Neural cell (in vitro differentiated cells): ENCODE measurements at regions not wholly inside any gene's neighbourhood (a gene's known extent, or its start where the extent isn't known, plus 50 kb on each side); places are given as distances from the start of the nearest gene placed in this dataset.

Experiments
- H2AFZ ChIP-seq: fragments of 200-600, 300-800 bp; sonication (generic), shearing (Covaris generic); 2 replicates; pipeline ENCODE4 v1.6.0; 2014; ENCODE audit warnings: low read depth, mild to moderate bottlenecking, antibody characterized with exemption, low read length, moderate library complexity
- H3F3A ChIP-seq: fragments of 200-600 bp; shearing (Covaris generic); 2 replicates; pipeline ENCODE4 v1.6.1; 2016; ENCODE audit warnings: mild to moderate bottlenecking, moderate library complexity, mixed read lengths, antibody characterized with exemption, low read length; ENCODE audit not compliant: insufficient read depth, poor library complexity, severe bottlenecking
- H3K27ac ChIP-seq: fragments of 200-600, 300-800 bp; sonication (generic), shearing (Covaris generic); 2 replicates; pipeline ENCODE4 v1.5.1; 2014; ENCODE audit warnings: mild to moderate bottlenecking, low read length, moderate library complexity
- H3K27me3 ChIP-seq: fragments of 300-800, 200-600 bp; sonication (generic), shearing (Covaris generic); 2 replicates; pipeline ENCODE4 v1.6.0; 2014; ENCODE audit warnings: mild to moderate bottlenecking, low read depth, low read length, moderate library complexity; ENCODE audit not compliant: insufficient read depth
- H3K36me3 ChIP-seq: fragments of 300-800, 200-600 bp; sonication (generic), shearing (Covaris generic); 2 replicates; pipeline ENCODE4 v1.5.1; 2014; ENCODE audit warnings: mild to moderate bottlenecking, antibody characterized with exemption, low read length, moderate library complexity; ENCODE audit not compliant: insufficient read depth
- H3K4me2 ChIP-seq: fragments of 300-800, 200-600 bp; sonication (generic), shearing (Covaris generic); 2 replicates; pipeline ENCODE4 v1.6.0; 2014; ENCODE audit warnings: mild to moderate bottlenecking, low read length
- H3K4me3 ChIP-seq: fragments of 300-800, 200-600 bp; sonication (generic), shearing (Covaris generic); 2 replicates; pipeline ENCODE4 v1.5.1; 2014; ENCODE audit warnings: mild to moderate bottlenecking, low read length, moderate library complexity
- H3K79me2 ChIP-seq: fragments of 200-600 bp; shearing (Covaris generic); replicated peaks from 2 replicates; pipeline ENCODE4 v1.6.0; 2014; ENCODE audit warnings: mild to moderate bottlenecking, low read length, moderate library complexity; ENCODE audit not compliant: insufficient read depth
- H3K9ac ChIP-seq: fragments of 300-800, 200-600 bp; sonication (generic), shearing (Covaris generic); 2 replicates; pipeline ENCODE4 v1.6.1; 2016; ENCODE audit warnings: mild to moderate bottlenecking, low read length, mixed read lengths
- H3K9me2 ChIP-seq: fragments of 200-600 bp; shearing (Covaris generic); 2 replicates; pipeline ENCODE4 v1.6.1; 2016; ENCODE audit warnings: mild to moderate bottlenecking, low read length, mixed read lengths; ENCODE audit not compliant: insufficient read depth
- H3K9me3 ChIP-seq: fragments of 200-600, 300-800 bp; sonication (generic), shearing (Covaris generic); 2 replicates; pipeline ENCODE4 v1.6.1; 2016; ENCODE audit warnings: mild to moderate bottlenecking, mixed run types, low read length, moderate library complexity, mixed read lengths
- H4K20me1 ChIP-seq: fragments of 200-600 bp; shearing (Covaris generic); 2 replicates; pipeline ENCODE4 v1.6.1; 2016; ENCODE audit warnings: mild to moderate bottlenecking, mixed run types; ENCODE audit not compliant: insufficient read depth
- CTCF ChIP-seq: fragments of 450-650 bp; IDR thresholded peaks from 2 replicates; pipeline ENCODE4 v1.5.1; 2014; ENCODE audit warnings: antibody characterized with exemption, mild to moderate bottlenecking, moderate library complexity; ENCODE audit not compliant: poor library complexity, severe bottlenecking
- EP300 ChIP-seq: fragments of 450-650 bp; conservative IDR thresholded peaks from 2 replicates; pipeline ENCODE4 v1.6.1; 2014; ENCODE audit warnings: antibody characterized with exemption, mild to moderate bottlenecking, moderate library complexity; ENCODE audit not compliant: poor library complexity, severe bottlenecking
- EZH2 ChIP-seq: fragments of 200-600, 300-800 bp; shearing (Covaris generic), sonication (generic); IDR thresholded peaks from 2 replicates; pipeline ENCODE4 v1.6.1; 2014; ENCODE audit warnings: antibody characterized with exemption, low read length, borderline replicate concordance, mild to moderate bottlenecking; ENCODE audit not compliant: insufficient read depth, poor library complexity, severe bottlenecking
- MXI1 ChIP-seq: fragments of 450-650 bp; conservative IDR thresholded peaks from 2 replicates; pipeline ENCODE4 v1.6.1; 2014; ENCODE audit warnings: antibody characterized with exemption, mild to moderate bottlenecking; ENCODE audit not compliant: poor library complexity, severe bottlenecking
- POLR2AphosphoS5 ChIP-seq: IDR thresholded peaks from 2 replicates; pipeline ENCODE4 v1.6.1; 2012
- RAD21 ChIP-seq: fragments of 450-650 bp; conservative IDR thresholded peaks from 2 replicates; pipeline ENCODE4 v1.6.1; 2014; ENCODE audit warnings: antibody characterized with exemption, mild to moderate bottlenecking, moderate library complexity
- REST ChIP-seq: IDR thresholded peaks from 2 replicates; pipeline ENCODE4 v1.6.1; 2012; ENCODE audit warnings: borderline replicate concordance
- SMC3 ChIP-seq: fragments of 450-650 bp; conservative IDR thresholded peaks from 2 replicates; pipeline ENCODE4 v1.6.1; 2014; ENCODE audit warnings: antibody characterized with exemption, mild to moderate bottlenecking, moderate library complexity; ENCODE audit not compliant: poor library complexity
- TAF1 ChIP-seq: IDR thresholded peaks from 2 replicates; pipeline ENCODE4 v1.6.1; 2012; ENCODE audit warnings: low read depth

GRCh38 chr11:134576286-134576685 lies 164.2 kb upstream of the B3GAT1 start:
- no peaks in the 10 kb centered on the region for H3K27me3 ChIP-seq
- H3K4me2 ChIP-seq: no peak overlapping the region
- no peaks in the 10 kb centered on the region for H3F3A ChIP-seq
- H3K27ac ChIP-seq: no peak overlapping the region
- H3K9me3 ChIP-seq: no peaks in the 10 kb centered on the region
- no peak overlapping the region for H3K4me3 ChIP-seq
- H3K9me2 ChIP-seq: no peaks in the 10 kb centered on the region
- H2AFZ ChIP-seq: no peak overlapping the region
- no peaks in the 10 kb centered on the region for H3K79me2 ChIP-seq
- TF ChIP-seq SMC3 (no peak), MXI1 (no peak), CTCF (no peak), POLR2AphosphoS5 (no peak), REST (no peak), EZH2 (no peak), RAD21 (no peak), TAF1 (no peak), EP300 (no peak)
- H3K36me3 ChIP-seq: no peaks in the 10 kb centered on the region
- no peaks in the 10 kb centered on the region for H4K20me1 ChIP-seq
- H3K9ac ChIP-seq: no peak overlapping the region

GRCh38 chr11:134575504-134576230 lies 163.6 kb upstream of the B3GAT1 start:
- Histone ChIP-seq H3K4me2 (no peak overlapping the region), H3K9me3 (no peaks in the 10 kb centered on the region), H3K79me2 (no peaks in the 10 kb centered on the region), H3F3A (no peaks in the 10 kb centered on the region), H3K27me3 (no peaks in the 10 kb centered on the region), H2AFZ (no peak overlapping the region), H3K4me3 (no peak overlapping the region), H3K36me3 (no peaks in the 10 kb centered on the region), H3K9ac (no peak overlapping the region), H3K27ac (no peak overlapping the region), H4K20me1 (no peaks in the 10 kb centered on the region), H3K9me2 (no peaks in the 10 kb centered on the region)
- TF ChIP-seq RAD21: no peak
- TF ChIP-seq CTCF: no peak
- no peak for TF ChIP-seq TAF1
